HL-60 (cell line): ENCODE measurements at regions not wholly inside any gene's neighbourhood (a gene's known extent, or its start where the extent isn't known, plus 50 kb on each side); places are given as distances from the start of the nearest gene placed in this dataset.

Source experiments
- DNase-seq, 2 experiments: peaks; one replicate each; pipeline ENCODE4 v3.0.0-alpha.2; 2010 to 2020; ENCODE audit warnings: low read depth in 1 of 2, low spot score in 1 of 2
- H3K27ac ChIP-seq: fragments of 250-450 bp; sonication (Bioruptor Pico); replicated peaks from 2 replicates; pipeline ENCODE4 v1.5.1; 2020; ENCODE audit warnings: mild to moderate bottlenecking, moderate library complexity
- H3K27me3 ChIP-seq: fragments of 250-450 bp; sonication (Bioruptor Pico); 2 replicates; pipeline ENCODE4 v1.5.1; 2021; ENCODE audit warnings: mild to moderate bottlenecking, moderate library complexity; ENCODE audit not compliant: insufficient read depth, poor library complexity, severe bottlenecking
- H3K4me3 ChIP-seq: replicated peaks from 2 replicates; pipeline ENCODE4 v1.5.1; 2011; ENCODE audit warnings: mild to moderate bottlenecking, control low read depth, low read length; ENCODE audit not compliant: insufficient read depth
- CTCF ChIP-seq: IDR thresholded peaks from one replicate; pipeline ENCODE4 v1.5.1; 2011; ENCODE audit warnings: low read length, control low read depth, inconsistent platforms; ENCODE audit not compliant: insufficient read depth
- GABPA ChIP-seq: IDR thresholded peaks from 2 replicates; pipeline ENCODE4 v1.6.1; 2012; ENCODE audit warnings: low read depth
- POLR2AphosphoS5 ChIP-seq: IDR thresholded peaks from 2 replicates; pipeline ENCODE4 v1.6.1; 2012; ENCODE audit warnings: low read depth
- REST ChIP-seq: IDR thresholded peaks from 2 replicates; pipeline ENCODE4 v1.6.1; 2012; ENCODE audit warnings: low read depth; ENCODE audit not compliant: insufficient replicate concordance
- SPI1 ChIP-seq: IDR thresholded peaks from 2 replicates; pipeline ENCODE4 v1.6.1; 2012; ENCODE audit warnings: low read depth, mild to moderate bottlenecking, borderline replicate concordance

- DNase-seq = no peak
- Histone ChIP-seq H3K4me3 (no peak overlapping the region), H3K27ac (no peak overlapping the region), H3K27me3 (no peaks in the 10 kb centered on the region)
- TF ChIP-seq POLR2AphosphoS5 (no peak), GABPA (no peak), CTCF (no peak), REST (no peak), SPI1 (no peak)
These were observed 371.2 kb upstream of the PLXNA2 start for GRCh38 chr1:208615371-208615770.

- DNase-seq = no peak
- Histone ChIP-seq H3K27ac (no peak overlapping the region), H3K27me3 (no peaks in the 10 kb centered on the region), H3K4me3 (no peak overlapping the region)
- no peak for TF ChIP-seq SPI1
- no peak for TF ChIP-seq REST
- no peak for TF ChIP-seq POLR2AphosphoS5
- TF ChIP-seq GABPA = no peak
- no peak for TF ChIP-seq CTCF
These were observed 372.6 kb upstream of the PLXNA2 start for GRCh38 chr1:208616776-208617175.

GRCh38 chr1:208628022-208628914, 384.1 kb upstream of the PLXNA2 start:
- TF ChIP-seq GABPA = no peak
- TF ChIP-seq REST = no peak
- no peak for TF ChIP-seq SPI1
- no peak for TF ChIP-seq POLR2AphosphoS5
- no peak for TF ChIP-seq CTCF
- no peak overlapping the region for H3K27ac ChIP-seq
- H3K27me3 ChIP-seq = peaks cover 1% of the 10 kb centered on the region
- DNase-seq = no peak
- no peak overlapping the region for H3K4me3 ChIP-seq
